Spinal cord (tissue), 9 donors: ENCODE measurements at regions not wholly inside any gene's neighbourhood (a gene's known extent, or its start where the extent isn't known, plus 50 kb on each side); places are given as distances from the start of the nearest gene placed in this dataset.

Experiments
- DNase-seq, 6 donors: peaks; one replicate each; pipeline versions ENCODE4 v3.0.0 to v3.0.0-alpha.2; 2013 to 2015; ENCODE audit warnings: low spot score in 6 of 6, low read depth in 4 of 6
- H3K27ac ChIP-seq: one replicate; pipeline ENCODE4 v1.5.1; 2013; ENCODE audit warnings: low read depth, low read length, control low read depth
- H3K27me3 ChIP-seq: one replicate; pipeline ENCODE4 v1.6.1; 2013; ENCODE audit warnings: low read length; ENCODE audit not compliant: control insufficient read depth, insufficient read depth
- H3K36me3 ChIP-seq: one replicate; pipeline ENCODE4 v1.6.1; 2013; ENCODE audit warnings: low read length; ENCODE audit not compliant: control insufficient read depth, insufficient read depth
- H3K4me1 ChIP-seq: one replicate; pipeline ENCODE4 v1.6.1; 2013; ENCODE audit warnings: low read length; ENCODE audit not compliant: control insufficient read depth, insufficient read depth
- H3K4me3 ChIP-seq: one replicate; pipeline ENCODE4 v1.5.1; 2013; ENCODE audit warnings: low read depth, low read length, control low read depth
- H3K9me3 ChIP-seq: one replicate; pipeline ENCODE4 v1.6.1; 2013; ENCODE audit warnings: low read length; ENCODE audit not compliant: control insufficient read depth, insufficient read depth
- WGBS: methylation state at CpG from one replicate; pipeline ENCODE4 v1.1.5; 2013; ENCODE audit warnings: missing lambda C conversion rate; ENCODE audit not compliant: insufficient coverage; 5-methylcytosine and 5-hydroxymethylcytosine counted together
- donor health status: healthy.

DNA sequence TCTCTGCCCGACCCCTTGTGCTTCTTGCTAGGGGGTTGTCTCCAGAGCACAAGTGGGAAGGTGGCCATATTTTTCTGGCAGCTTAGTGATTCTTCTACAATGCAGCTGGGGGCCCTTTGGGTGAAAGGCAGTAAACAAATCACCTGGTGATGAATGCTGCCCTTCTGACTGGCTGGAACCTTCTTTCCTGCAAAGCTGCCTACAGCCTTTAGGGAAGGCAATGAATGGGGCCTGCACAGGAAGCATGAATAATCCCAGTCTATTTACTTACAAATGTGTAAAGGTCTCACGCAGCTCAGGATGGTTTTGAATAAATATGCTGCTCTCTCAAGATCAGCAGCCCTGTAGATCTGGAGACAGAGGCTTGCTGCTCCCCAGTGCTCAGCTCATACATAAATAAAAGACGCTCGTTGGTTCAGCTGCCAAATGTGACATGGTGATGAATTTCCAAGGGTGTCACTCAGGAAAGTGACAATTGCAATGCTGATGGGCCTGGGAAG, 289.2 kb downstream of the TDRD15 start:
- H3K4me1 ChIP-seq = no peaks in the 10 kb centered on the region
- WGBS = 50% methylated on average over 1 of the region's 4 CpGs

DNA sequence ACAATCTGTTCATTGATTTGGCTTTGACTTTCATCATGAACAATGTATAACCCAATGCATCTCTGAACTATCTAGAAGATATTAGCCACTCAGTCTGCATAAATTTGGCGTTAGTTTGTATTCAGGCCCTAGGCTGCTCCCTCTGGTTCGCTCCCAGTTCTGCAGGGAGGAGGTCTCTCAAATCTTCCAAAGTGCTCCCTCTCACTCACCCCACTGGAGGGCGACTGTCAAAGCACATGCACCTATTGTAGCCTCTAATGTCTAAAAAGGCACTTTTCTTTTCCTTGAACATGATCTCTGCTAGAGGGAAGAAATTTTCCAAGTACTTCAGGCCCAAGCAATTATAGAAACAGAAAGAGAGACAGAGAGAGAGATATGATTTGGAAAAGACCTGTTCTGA, 291.5 kb downstream of the TDRD15 start:
- no CpG with 5 or more reads among the region's 3 CpGs for WGBS
- Histone ChIP-seq H3K27me3 (no peaks in the 10 kb centered on the region), H3K4me1 (no peaks in the 10 kb centered on the region), H3K9me3 (no peaks in the 10 kb centered on the region), H3K4me3 (no peak overlapping the region), H3K36me3 (no peaks in the 10 kb centered on the region), H3K27ac (no peak overlapping the region)
- no peak for DNase-seq

More for the DNA sequence above, 289.2 kb downstream of the TDRD15 start:
- H3K27me3 ChIP-seq = no peaks in the 10 kb centered on the region
- DNase-seq = peak in 5 of 6 donors; percentile 45 to 77 (median 58)
- no peak overlapping the region for H3K4me3 ChIP-seq
- H3K27ac ChIP-seq = no peak overlapping the region
- no peaks in the 10 kb centered on the region for H3K9me3 ChIP-seq
- no peaks in the 10 kb centered on the region for H3K36me3 ChIP-seq

DNA sequence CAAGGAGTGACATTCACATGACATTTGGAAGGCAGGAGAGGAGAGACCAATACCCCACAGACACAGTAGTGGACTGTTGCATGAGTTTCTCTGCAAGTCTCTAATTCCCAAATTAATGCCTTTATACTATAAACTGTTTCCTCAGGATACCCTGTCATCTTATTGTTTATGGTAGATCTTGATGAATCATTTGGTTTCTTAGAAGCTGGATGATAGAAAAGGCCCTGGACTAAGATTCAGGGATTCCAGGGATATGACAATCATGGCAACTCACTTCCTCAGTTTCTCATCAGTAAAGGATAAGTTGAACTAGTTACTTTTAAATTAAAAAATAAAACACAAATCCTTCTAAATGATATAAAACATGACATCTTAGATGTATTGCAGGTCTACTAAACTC, 292.5 kb downstream of the TDRD15 start:
- H3K4me3 ChIP-seq = no peak overlapping the region
- no peaks in the 10 kb centered on the region for H3K27me3 ChIP-seq
- H3K36me3 ChIP-seq = no peaks in the 10 kb centered on the region
- no peak for DNase-seq
- H3K4me1 ChIP-seq = no peaks in the 10 kb centered on the region
- H3K9me3 ChIP-seq = no peaks in the 10 kb centered on the region
- no peak overlapping the region for H3K27ac ChIP-seq

DNA sequence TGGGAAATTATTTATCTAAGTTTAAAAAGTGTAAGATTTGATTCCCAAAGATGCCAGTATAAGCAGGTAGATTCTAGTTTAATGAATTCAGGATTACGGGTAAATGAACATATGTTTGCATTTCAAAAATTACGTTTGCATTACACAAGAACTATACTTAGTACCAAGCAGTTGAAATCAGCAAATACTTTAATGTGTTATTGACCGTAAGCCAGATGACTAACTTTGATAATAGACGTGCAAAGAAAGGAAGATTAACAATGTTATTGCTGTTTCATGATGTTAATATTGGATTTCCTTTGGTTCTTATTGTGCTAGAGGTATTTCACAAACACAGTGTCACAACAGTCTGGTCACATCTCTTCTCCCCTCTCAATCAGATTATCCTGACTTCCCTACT, 294.7 kb downstream of the TDRD15 start:
- Histone ChIP-seq H3K27ac (no peak overlapping the region), H3K9me3 (no peaks in the 10 kb centered on the region), H3K36me3 (no peaks in the 10 kb centered on the region), H3K27me3 (no peaks in the 10 kb centered on the region), H3K4me1 (no peaks in the 10 kb centered on the region), H3K4me3 (no peak overlapping the region)
- WGBS = no CpG with 5 or more reads among the region's 4 CpGs
- DNase-seq = no peak

DNA sequence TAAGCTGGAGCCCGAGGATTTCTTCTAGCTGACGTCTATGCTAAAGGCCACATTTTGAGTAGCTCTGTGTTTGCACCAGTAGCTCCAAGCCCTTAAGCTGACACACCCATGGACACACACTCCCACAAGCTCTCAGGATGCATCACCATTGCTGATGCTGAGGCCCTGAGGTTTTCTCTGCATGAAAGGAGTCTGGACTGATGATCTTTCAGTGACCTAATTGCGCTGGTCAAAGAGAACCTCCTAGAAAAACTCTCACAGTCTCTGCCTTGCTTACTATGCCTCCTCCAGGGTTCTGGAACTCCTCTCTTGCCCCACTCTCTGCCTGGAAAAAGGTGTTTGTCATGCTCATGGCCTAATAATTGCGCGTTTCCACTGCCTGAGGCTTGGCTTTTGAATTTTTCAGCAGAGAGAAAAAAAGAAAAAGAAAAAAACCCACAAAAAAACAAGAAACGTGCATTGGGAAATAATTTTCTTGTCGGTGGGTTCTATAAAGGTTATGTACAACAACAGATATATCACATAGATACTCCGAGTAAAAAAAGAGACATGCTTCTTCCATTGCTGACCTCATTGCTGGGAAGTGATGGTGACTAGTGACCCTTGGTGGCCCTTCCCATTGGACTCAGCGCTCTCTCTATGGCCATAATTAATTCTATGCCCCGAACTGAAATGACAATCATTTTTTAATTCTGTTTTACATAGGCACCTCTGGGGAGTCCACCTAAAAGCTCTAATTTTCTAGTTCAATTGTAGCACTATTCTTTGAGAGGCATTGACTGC, 297.0 kb downstream of the TDRD15 start:
- no peaks in the 10 kb centered on the region for H3K9me3 ChIP-seq
- no peak overlapping the region for H3K4me3 ChIP-seq
- no peaks in the 10 kb centered on the region for H3K36me3 ChIP-seq
- no peaks in the 10 kb centered on the region for H3K4me1 ChIP-seq
- H3K27me3 ChIP-seq = no peaks in the 10 kb centered on the region
- no peak overlapping the region for H3K27ac ChIP-seq
- 97% methylated on average over 3 of the region's 10 CpGs for WGBS
- DNase-seq = no peak

DNA sequence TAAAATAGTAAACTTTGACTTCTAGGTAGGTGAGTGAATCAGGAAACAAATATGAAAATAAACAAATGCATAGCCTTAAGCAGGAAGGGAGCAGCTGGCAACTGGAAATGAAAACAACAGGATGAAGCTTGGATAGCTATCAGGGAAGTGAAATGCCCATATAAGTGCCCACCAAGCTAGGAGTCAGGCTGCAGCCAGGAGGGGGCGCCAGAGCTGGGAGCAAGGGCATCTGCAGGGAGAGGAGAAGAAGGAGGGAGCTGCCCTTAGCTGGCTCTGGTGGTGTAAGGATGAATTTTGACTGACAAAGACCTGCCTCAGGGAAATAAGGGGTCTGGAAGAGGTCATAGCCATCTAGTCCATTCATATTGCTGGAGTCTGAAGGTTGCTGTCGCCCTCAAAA, 298.3 kb downstream of the TDRD15 start:
- no peak overlapping the region for H3K27ac ChIP-seq
- WGBS = 55% methylated on average over 2 of the region's 2 CpGs
- H3K27me3 ChIP-seq = no peaks in the 10 kb centered on the region
- no peaks in the 10 kb centered on the region for H3K4me1 ChIP-seq
- no peak for DNase-seq
- H3K4me3 ChIP-seq = no peak overlapping the region
- no peaks in the 10 kb centered on the region for H3K9me3 ChIP-seq
- no peaks in the 10 kb centered on the region for H3K36me3 ChIP-seq

DNA sequence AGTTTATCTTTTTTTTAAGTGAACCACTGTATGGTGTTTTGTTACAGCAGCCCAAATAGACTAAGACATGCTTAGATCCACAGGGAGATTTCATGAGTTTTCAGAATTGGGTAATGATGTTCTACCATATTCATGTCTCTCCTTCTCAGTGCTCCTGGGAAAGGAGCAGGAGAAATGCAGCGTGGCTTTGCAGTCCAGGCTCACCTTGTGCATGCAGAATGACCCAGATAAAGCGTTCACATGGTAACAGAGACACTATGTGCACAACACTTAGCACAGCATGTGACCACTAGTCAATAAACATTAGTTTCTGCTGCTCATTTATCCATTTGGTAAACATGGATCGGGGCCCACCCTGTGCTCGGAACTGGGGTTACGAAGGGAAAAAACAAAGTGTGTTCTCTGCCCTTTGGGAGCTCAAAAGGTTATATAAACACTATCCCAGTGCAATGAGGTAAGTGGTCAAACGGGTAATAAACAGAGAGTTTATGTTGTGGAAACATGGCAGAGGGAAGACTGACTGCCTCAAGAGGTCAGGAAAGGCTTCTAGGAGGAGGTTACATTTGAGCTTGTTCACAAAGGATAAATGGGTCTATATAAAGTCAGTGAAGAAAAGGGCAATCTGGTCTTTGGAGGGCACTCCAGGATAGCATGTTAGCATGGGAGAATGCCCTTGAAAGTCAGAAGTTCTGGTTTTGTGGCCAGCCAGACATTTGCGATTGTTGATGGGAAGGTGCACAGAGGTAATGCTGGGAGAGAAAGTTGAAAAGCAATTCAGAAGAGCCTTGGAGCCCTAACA, 299.2 kb downstream of the TDRD15 start:
- no peaks in the 10 kb centered on the region for H3K4me1 ChIP-seq
- no peaks in the 10 kb centered on the region for H3K27me3 ChIP-seq
- no peak for DNase-seq
- H3K9me3 ChIP-seq = no peaks in the 10 kb centered on the region
- WGBS = 79% methylated on average over 7 of the region's 7 CpGs
- H3K4me3 ChIP-seq = no peak overlapping the region
- H3K27ac ChIP-seq = no peak overlapping the region
- H3K36me3 ChIP-seq = no peaks in the 10 kb centered on the region

DNA sequence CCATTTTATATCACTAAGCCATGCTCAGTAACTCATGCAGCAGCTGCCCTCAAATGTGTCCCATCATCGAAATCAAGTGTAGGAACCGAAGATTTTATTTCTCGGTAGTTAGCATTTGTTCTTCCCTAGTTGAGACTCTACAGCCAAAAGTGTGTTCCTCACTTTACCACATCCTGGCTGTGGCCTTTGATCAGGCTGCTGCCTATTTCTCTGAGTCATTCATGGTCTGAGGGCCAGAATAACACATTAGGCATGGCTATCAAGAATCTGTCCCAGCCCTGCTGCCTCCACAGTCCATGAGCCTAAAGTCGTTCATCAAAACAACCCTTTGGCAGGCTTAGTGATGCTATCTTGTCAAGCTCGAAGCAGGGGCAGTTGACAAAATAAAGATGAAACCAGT, 300.1 kb downstream of the TDRD15 start:
- H3K4me1 ChIP-seq = no peaks in the 10 kb centered on the region
- no peaks in the 10 kb centered on the region for H3K36me3 ChIP-seq
- 87% methylated on average over 5 of the region's 5 CpGs for WGBS
- H3K27ac ChIP-seq = no peak overlapping the region
- DNase-seq = no peak
- no peaks in the 10 kb centered on the region for H3K9me3 ChIP-seq
- no peaks in the 10 kb centered on the region for H3K27me3 ChIP-seq
- H3K4me3 ChIP-seq = no peak overlapping the region

DNA sequence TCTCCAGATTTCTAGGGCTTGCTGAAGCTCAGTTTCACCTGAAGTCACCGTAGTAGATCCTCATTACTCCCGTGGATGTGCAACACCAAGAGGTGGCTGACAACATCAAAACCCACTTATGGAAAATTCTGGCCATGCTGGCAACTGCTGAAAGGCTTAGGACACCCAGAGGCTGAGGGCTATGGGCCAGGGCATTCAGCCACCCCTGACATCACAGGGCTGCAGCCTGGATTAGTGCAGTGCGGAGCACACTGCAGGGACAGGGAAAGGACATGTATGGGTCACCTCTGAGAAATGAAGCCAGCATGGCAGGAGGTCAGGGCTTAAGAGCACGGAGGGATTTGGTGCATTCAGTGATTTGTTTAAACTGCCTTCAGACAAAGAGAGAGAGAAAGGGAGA, 300.6 kb downstream of the TDRD15 start:
- 81% methylated on average over 4 of the region's 4 CpGs for WGBS
- H3K4me3 ChIP-seq = no peak overlapping the region
- no peaks in the 10 kb centered on the region for H3K36me3 ChIP-seq
- H3K27ac ChIP-seq = no peak overlapping the region
- H3K4me1 ChIP-seq = no peaks in the 10 kb centered on the region
- H3K27me3 ChIP-seq = no peaks in the 10 kb centered on the region
- no peak for DNase-seq
- H3K9me3 ChIP-seq = no peaks in the 10 kb centered on the region

DNA sequence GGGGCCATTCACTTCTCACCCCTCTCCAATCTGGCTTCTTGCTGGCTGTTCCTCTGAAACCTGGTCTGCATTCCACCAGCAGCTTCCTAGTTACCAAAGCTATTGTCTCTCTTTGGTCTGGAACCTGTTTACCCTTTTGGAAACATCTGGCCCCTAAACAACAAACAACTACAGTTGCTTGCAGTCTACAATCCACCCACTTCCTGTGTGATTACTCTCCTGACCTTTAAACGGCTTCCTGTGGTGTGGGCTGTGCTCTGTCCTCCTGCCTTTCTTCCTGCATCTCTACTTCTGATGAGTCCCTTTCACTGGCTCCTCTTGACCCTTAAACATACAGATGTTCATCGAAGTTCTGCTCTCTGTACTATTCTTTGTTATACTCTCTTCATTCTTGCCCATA, 303.8 kb downstream of the TDRD15 start:
- Histone ChIP-seq H3K9me3 (no peaks in the 10 kb centered on the region), H3K36me3 (no peaks in the 10 kb centered on the region), H3K4me3 (no peak overlapping the region), H3K27me3 (no peaks in the 10 kb centered on the region), H3K27ac (no peak overlapping the region), H3K4me1 (peaks cover 3% of the 10 kb centered on the region)
- DNase-seq = no peak
- WGBS = 83% methylated on average over 2 of the region's 2 CpGs
